Neural crest cell (in vitro differentiated cells): ENCODE measurements at regions not wholly inside any gene's neighbourhood (a gene's known extent, or its start where the extent isn't known, plus 50 kb on each side); places are given as distances from the start of the nearest gene placed in this dataset.
A peak's percentile ranks its signal among the peaks of the same experiment; 100 is the strongest.

ENCODE experiments used
- DNase-seq: peaks from one replicate; pipeline ENCODE4 v3.0.0; 2021; ENCODE audit warnings: low read depth, mixed read lengths, low spot score
- H3K27ac Mint-ChIP-seq: one replicate; pipeline ENCODE4 v1.8.0; 2021; ENCODE audit warnings: mild to moderate bottlenecking, mixed read lengths; ENCODE audit not compliant: unreplicated experiment
- H3K27me3 Mint-ChIP-seq: 2 replicates; pipeline ENCODE4 v1.8.0; 2021; ENCODE audit warnings: low read depth, mild to moderate bottlenecking, mixed read lengths
- H3K36me3 Mint-ChIP-seq: 2 replicates; pipeline ENCODE4 v1.8.0; 2021; ENCODE audit warnings: low read depth, mild to moderate bottlenecking, mixed read lengths
- H3K4me1 Mint-ChIP-seq: 2 replicates; pipeline ENCODE4 v1.8.0; 2021; ENCODE audit warnings: mixed read lengths
- H3K4me3 Mint-ChIP-seq: one replicate; pipeline ENCODE4 v1.8.0; 2021; ENCODE audit warnings: mild to moderate bottlenecking, mixed read lengths
- H3K9me3 Mint-ChIP-seq: 2 replicates; pipeline ENCODE4 v1.8.0; 2021; ENCODE audit warnings: mixed read lengths
- TF ChIP-seq, protein P1 (sequence below): fragments of 200-600 bp; sonication (generic); conservative IDR thresholded peaks from 2 replicates; pipeline ENCODE4 v1.5.0; 2021; ENCODE audit warnings: antibody characterized with exemption, mild to moderate bottlenecking

DNA sequence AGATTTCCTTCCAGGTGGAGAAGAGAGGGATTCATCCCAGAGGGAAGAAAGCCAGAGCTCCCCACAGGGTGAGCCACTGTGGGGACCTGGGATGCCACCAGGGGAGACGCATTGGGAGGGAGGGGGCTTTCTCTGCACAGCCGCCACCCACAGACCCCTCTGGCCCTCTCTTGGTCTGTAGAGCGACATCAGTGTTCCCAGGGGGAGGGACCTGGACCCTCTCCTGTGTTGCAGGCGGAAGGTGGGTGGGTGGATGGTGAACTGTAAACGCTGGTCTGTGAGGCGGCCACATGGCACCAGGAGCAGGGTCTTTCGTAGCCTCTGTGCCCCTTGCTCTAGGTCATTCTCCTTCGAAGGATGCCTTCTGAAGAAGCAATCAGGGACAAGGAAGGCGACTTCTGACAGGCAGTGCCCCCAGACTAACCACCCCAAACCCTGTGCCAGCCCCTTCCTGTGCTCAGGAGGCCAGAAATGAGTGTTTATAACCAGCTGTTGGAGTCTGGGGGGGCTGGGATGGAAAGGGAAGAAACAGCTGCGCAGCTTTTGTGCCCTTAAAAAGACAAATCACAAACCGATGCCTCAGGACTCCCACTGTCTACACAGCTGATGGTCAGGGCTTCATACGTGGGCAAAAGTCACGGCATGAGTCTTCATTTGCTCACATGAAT is 121.4 kb upstream of the ZBTB40 start:
- Mint-ChIP-seq H3K4me3 (no peak overlapping the region), H3K4me1 (no peaks in the 10 kb centered on the region), H3K9me3 (peaks cover 4% of the 10 kb centered on the region), H3K27me3 (peaks cover 12% of the 10 kb centered on the region), H3K27ac (no peak overlapping the region), H3K36me3 (no peaks in the 10 kb centered on the region)
- TF ChIP-seq, protein P1, sequence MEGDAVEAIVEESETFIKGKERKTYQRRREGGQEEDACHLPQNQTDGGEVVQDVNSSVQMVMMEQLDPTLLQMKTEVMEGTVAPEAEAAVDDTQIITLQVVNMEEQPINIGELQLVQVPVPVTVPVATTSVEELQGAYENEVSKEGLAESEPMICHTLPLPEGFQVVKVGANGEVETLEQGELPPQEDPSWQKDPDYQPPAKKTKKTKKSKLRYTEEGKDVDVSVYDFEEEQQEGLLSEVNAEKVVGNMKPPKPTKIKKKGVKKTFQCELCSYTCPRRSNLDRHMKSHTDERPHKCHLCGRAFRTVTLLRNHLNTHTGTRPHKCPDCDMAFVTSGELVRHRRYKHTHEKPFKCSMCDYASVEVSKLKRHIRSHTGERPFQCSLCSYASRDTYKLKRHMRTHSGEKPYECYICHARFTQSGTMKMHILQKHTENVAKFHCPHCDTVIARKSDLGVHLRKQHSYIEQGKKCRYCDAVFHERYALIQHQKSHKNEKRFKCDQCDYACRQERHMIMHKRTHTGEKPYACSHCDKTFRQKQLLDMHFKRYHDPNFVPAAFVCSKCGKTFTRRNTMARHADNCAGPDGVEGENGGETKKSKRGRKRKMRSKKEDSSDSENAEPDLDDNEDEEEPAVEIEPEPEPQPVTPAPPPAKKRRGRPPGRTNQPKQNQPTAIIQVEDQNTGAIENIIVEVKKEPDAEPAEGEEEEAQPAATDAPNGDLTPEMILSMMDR = no peak
- no peak for DNase-seq

DNA sequence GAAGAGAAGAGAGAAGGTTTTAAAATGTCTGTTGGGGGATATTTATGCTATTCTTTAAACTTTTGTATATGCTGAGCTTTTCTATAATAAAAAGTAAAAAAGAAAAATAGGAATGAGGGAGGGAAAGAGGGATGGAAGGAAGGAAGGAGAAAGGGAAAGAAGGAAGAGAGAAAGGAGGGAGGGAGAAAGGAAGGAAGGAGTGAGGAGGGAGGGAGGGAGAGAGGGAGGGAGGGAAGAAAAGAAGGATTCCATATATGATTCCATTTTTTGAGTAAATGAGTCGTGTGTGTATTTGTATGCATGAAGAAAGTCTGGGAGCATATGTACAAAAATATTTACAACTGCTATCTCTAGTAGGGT is 120.9 kb upstream of the ZBTB40 start:
- Mint-ChIP-seq H3K27ac (no peak overlapping the region), H3K9me3 (peaks cover 4% of the 10 kb centered on the region), H3K36me3 (no peaks in the 10 kb centered on the region), H3K4me3 (no peak overlapping the region), H3K4me1 (no peaks in the 10 kb centered on the region), H3K27me3 (peaks cover 12% of the 10 kb centered on the region)
- TF ChIP-seq, protein P1 = no peak
- no peak for DNase-seq

DNA sequence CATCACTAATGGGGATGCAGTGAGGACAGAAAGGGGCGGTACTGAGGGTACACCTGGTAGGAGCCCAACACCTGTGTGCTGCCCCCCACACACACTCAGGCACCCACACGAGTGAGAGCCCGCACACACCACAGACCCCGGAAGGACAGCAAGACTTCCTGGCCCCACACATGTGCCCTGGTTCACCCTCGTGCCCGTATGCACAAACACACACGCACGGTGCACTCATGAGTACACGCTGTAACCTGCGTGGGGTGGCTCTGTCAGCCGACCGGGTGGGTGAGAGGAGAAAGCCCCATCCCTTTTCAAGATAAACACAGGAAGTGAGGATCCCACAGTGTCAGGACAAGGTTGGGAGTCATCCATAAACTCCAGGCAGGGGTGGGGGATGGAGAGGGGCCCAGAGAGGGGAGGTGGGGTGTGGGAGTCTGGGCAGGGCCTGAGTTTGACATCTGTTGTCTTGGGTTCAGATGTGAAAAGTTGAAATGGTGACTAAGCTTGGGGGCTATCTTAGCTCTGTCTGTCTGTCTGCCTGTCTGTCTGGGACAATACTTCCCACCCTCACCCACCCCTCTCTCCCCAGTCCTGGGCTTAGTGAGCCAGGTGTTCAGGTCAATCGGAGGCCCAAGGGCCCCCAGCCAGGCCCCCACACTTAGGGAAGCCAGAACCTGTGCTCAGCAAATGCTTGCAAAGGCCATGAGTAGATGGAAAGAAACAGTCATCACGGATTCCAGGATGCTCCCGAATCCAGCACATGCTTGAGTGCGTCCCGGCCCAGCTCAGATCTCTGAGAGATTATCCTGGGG is 119.8 kb upstream of the ZBTB40 start:
- Mint-ChIP-seq H3K27me3 (peaks cover 12% of the 10 kb centered on the region), H3K27ac (no peak overlapping the region), H3K36me3 (no peaks in the 10 kb centered on the region), H3K4me3 (no peak overlapping the region), H3K4me1 (no peaks in the 10 kb centered on the region), H3K9me3 (peaks cover 4% of the 10 kb centered on the region)
- TF ChIP-seq, protein P1 = no peak
- DNase-seq = no peak

DNA sequence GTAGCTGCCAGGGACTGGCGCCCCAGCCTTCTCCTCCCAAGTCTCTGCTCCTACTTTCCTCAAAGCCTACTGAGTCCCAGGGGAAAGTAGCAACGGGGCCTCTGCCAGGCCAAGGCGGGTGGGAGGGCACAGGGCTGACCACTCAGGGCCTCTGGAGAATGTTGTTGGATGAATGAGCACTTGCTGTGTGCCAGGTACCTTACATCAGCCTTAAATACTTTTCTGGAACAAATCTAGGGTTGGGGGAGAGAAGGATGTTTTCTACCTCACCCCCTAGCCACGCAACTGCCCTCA is 119.3 kb upstream of the ZBTB40 start:
- Mint-ChIP-seq H3K9me3 (peaks cover 4% of the 10 kb centered on the region), H3K4me1 (no peaks in the 10 kb centered on the region), H3K4me3 (no peak overlapping the region), H3K27ac (no peak overlapping the region), H3K27me3 (peaks cover 12% of the 10 kb centered on the region), H3K36me3 (no peaks in the 10 kb centered on the region)
- TF ChIP-seq, protein P1 = no peak
- no peak for DNase-seq

DNA sequence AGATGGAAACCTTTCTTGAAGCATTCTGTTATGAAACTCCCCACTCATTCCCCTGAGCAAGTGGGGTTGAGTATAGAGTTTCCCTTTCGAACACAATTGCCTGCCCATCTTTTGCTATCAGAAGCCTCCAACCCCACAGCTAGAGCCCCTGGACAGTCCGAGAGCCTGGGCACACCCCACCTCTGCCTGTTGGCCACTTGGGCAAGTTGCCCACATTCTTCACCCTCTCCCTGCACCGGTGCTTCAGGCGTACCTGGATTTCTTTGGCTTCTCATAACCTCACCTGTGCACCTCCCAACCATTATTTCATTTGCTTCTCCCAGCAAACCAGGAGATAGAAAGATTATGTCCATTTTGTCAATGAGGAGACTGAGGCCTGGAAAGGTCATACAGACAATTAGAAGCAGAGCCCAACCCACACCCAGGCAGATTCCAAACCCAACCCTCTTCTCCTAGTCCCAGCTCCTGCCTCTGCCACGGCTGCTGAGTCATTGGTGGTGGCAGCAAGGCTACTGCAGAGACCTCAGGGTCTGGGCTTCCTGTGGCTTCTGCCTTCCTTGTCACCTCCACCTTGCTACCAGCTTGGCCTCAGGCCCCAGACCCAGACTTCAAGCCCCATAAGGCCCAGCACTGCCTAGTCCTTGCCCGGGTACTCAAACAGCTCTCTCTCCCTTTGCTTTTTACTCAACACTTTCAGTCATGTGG is 118.7 kb upstream of the ZBTB40 start:
- TF ChIP-seq, protein P1 = no peak
- Mint-ChIP-seq H3K36me3 (no peaks in the 10 kb centered on the region), H3K27me3 (peaks cover 12% of the 10 kb centered on the region), H3K27ac (peak overlapping the region; percentile 38), H3K9me3 (peaks cover 4% of the 10 kb centered on the region), H3K4me1 (no peaks in the 10 kb centered on the region), H3K4me3 (no peak overlapping the region)
- no peak for DNase-seq
